PC-9 (cell line): ENCODE measurements at regions not wholly inside any gene's neighbourhood (a gene's known extent, or its start where the extent isn't known, plus 50 kb on each side); places are given as distances from the start of the nearest gene placed in this dataset.

ENCODE experiments used
- BruUV-seq: library from RNA; stranded (reverse); fragments of 400-500 nt; replicated peaks from 2 replicates; lab custom pipeline; 2021; lab: Mats Ljungman, UMichigan
- CTCF ChIA-PET: fragments of 300-600 bp; sonication (Branson Sonifier 250); formaldehyde crosslinking; loops from one replicate; lab custom pipeline; 2022; ENCODE audit warnings: antibody characterized with exemption; lab: Charles Lee
- POLR2A ChIA-PET: fragments of 300-600 bp; sonication (Branson Sonifier 250); formaldehyde crosslinking; loops from one replicate; lab custom pipeline; 2022; ENCODE audit warnings: antibody characterized with exemption; ENCODE audit not compliant: unreplicated experiment; lab: Charles Lee
- DNase-seq, 2 experiments: peaks; one replicate each; pipeline versions ENCODE4 v3.0.0 to v3.0.0-alpha.2; 2015 to 2022; ENCODE audit warnings: mixed read lengths in 1 of 2
- H2AFZ ChIP-seq: fragments of 200-600 bp; sonication (generic); 2 replicates; pipeline ENCODE4 v1.8.1; 2017; ENCODE audit warnings: antibody characterized with exemption
- H3F3A ChIP-seq: fragments of 200-600 bp; sonication (generic); 2 replicates; pipeline ENCODE4 v1.8.1; 2017; ENCODE audit warnings: antibody characterized with exemption, mild to moderate bottlenecking, low read depth; ENCODE audit not compliant: insufficient read depth
- H3K27ac ChIP-seq: fragments of 200-600 bp; sonication (generic); 2 replicates; pipeline ENCODE4 v1.6.1; 2016; ENCODE audit warnings: mixed run types
- H3K27me3 ChIP-seq: fragments of 200-600 bp; sonication (generic); 2 replicates; pipeline ENCODE4 v1.6.1; 2016; ENCODE audit warnings: low read depth, mixed run types; ENCODE audit not compliant: insufficient read depth
- H3K36me3 ChIP-seq: fragments of 200-600 bp; sonication (generic); 2 replicates; pipeline ENCODE4 v1.6.1; 2016; ENCODE audit warnings: low read depth, mixed run types
- H3K4me1 ChIP-seq: fragments of 200-600 bp; sonication (generic); replicated peaks from 2 replicates; pipeline ENCODE4 v1.6.1; 2016; ENCODE audit warnings: mixed run types; ENCODE audit not compliant: insufficient read depth
- H3K4me2 ChIP-seq: fragments of 200-600 bp; sonication (generic); 2 replicates; pipeline ENCODE4 v1.6.1; 2017; ENCODE audit warnings: mixed run types
- H3K4me3 ChIP-seq: fragments of 200-600 bp; sonication (generic); 2 replicates; pipeline ENCODE4 v1.6.1; 2016; ENCODE audit warnings: mixed run types
- H3K79me2 ChIP-seq: fragments of 200-600 bp; sonication (generic); 2 replicates; pipeline ENCODE4 v1.6.1; 2017; ENCODE audit warnings: low read depth, mixed run types
- H3K9me2 ChIP-seq: fragments of 200-600 bp; sonication (generic); 2 replicates; pipeline ENCODE4 v1.8.1; 2017; ENCODE audit warnings: mild to moderate bottlenecking; ENCODE audit not compliant: insufficient read depth
- H3K9me3 ChIP-seq: fragments of 200-600 bp; sonication (generic); 2 replicates; pipeline ENCODE4 v1.8.1; 2016; ENCODE audit warnings: low read depth; ENCODE audit not compliant: insufficient read depth
- H4K20me1 ChIP-seq: fragments of 200-600 bp; sonication (generic); 2 replicates; pipeline ENCODE4 v1.8.1; 2017; ENCODE audit not compliant: insufficient read depth
- EZH2 ChIP-seq: fragments of 200-600 bp; sonication (generic); IDR thresholded peaks from 2 replicates; pipeline ENCODE4 v1.8.0; 2017; ENCODE audit warnings: antibody characterized with exemption, low read depth
- intact Hi-C: fragments of 100-400 bp; cut with micrococcal nuclease; formaldehyde crosslinking; loops from one replicate; pipeline ENCODE4 v1.10.0; 2022; ENCODE audit not compliant: unreplicated experiment
- TF ChIP-seq, protein P1 (sequence below): fragments of 200-600 bp; sonication (generic); conservative IDR thresholded peaks from 2 replicates; pipeline ENCODE4 v1.6.1; 2017; ENCODE audit warnings: mixed run types, antibody characterized with exemption, mild to moderate bottlenecking, moderate library complexity

DNA sequence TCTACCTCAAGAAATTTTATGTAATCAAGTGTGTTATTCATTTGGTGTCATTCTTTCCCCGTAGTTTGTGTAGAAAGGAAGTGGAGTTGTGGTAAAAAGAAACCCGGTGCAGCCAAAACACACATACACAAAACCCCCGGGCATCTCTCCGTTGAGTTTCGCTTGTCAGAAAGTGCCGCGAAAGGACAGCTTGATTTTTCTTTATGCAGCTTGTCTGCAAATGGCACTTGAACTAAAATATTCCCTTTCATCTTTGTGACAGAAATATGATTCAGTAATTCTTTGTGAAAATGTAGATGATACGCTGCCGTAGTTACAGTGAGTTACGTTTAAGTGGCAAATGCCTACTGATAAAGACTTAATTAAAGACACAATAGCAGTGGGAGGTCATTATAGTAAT is 268.8 kb upstream of the SPRED2 start:
- intact Hi-C loops = no loop called here
- ChIA-PET POLR2A (no interaction called here), CTCF (no interaction called here)
- no peak overlapping the region for H3K4me2 ChIP-seq
- H3K79me2 ChIP-seq = no peaks in the 10 kb centered on the region
- H3K4me3 ChIP-seq = no peak overlapping the region
- no TSS peak for BruUV-seq
- H3K36me3 ChIP-seq = no peaks in the 10 kb centered on the region
- no peaks in the 10 kb centered on the region for H3K4me1 ChIP-seq
- DNase-seq = no peak
- no peaks in the 10 kb centered on the region for H4K20me1 ChIP-seq
- H3K27ac ChIP-seq = no peak overlapping the region
- no peak for TF ChIP-seq EZH2
- TF ChIP-seq, protein P1, sequence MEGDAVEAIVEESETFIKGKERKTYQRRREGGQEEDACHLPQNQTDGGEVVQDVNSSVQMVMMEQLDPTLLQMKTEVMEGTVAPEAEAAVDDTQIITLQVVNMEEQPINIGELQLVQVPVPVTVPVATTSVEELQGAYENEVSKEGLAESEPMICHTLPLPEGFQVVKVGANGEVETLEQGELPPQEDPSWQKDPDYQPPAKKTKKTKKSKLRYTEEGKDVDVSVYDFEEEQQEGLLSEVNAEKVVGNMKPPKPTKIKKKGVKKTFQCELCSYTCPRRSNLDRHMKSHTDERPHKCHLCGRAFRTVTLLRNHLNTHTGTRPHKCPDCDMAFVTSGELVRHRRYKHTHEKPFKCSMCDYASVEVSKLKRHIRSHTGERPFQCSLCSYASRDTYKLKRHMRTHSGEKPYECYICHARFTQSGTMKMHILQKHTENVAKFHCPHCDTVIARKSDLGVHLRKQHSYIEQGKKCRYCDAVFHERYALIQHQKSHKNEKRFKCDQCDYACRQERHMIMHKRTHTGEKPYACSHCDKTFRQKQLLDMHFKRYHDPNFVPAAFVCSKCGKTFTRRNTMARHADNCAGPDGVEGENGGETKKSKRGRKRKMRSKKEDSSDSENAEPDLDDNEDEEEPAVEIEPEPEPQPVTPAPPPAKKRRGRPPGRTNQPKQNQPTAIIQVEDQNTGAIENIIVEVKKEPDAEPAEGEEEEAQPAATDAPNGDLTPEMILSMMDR = no peak
- H3K9me3 ChIP-seq = no peaks in the 10 kb centered on the region; the same call in 1 of the 2 replicates
- no peak overlapping the region for H2AFZ ChIP-seq
- no peaks in the 10 kb centered on the region for H3F3A ChIP-seq
- peaks cover 14% of the 10 kb centered on the region for H3K27me3 ChIP-seq
- no peaks in the 10 kb centered on the region for H3K9me2 ChIP-seq

DNA sequence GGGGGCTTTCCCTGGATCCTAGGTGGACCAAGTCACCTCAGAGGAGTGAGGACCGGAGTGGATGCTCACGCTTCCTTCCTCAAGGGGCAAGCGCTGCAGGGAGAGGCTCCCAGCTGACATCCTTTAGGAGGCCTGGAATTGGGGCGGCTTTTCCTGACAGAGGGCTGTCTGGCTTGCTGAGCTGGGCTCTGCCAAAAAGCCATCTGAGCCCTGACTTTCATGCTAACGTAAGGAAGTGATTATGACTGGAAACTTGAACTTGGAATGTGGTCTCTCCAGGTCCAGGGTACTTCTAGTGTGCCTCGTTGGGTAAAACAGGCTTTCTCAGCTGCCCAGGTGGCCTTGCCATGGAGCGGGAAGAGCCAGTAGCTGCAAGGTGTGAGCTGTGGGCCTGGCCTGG is 268.3 kb upstream of the SPRED2 start:
- H3F3A ChIP-seq = no peaks in the 10 kb centered on the region
- H3K9me3 ChIP-seq = no peaks in the 10 kb centered on the region; the same call in 1 of the 2 replicates
- no peaks in the 10 kb centered on the region for H3K4me1 ChIP-seq
- TF ChIP-seq EZH2 = no peak
- TF ChIP-seq, protein P1 = no peak
- DNase-seq = no peak
- no peak overlapping the region for H2AFZ ChIP-seq
- no peaks in the 10 kb centered on the region for H3K36me3 ChIP-seq
- H3K27ac ChIP-seq = no peak overlapping the region
- no peaks in the 10 kb centered on the region for H4K20me1 ChIP-seq
- no peaks in the 10 kb centered on the region for H3K79me2 ChIP-seq
- intact Hi-C loops = no loop called here
- BruUV-seq = no TSS peak
- peaks cover 15% of the 10 kb centered on the region for H3K27me3 ChIP-seq
- ChIA-PET POLR2A (no interaction called here), CTCF (no interaction called here)
- no peak overlapping the region for H3K4me2 ChIP-seq
- no peaks in the 10 kb centered on the region for H3K9me2 ChIP-seq
- no peak overlapping the region for H3K4me3 ChIP-seq

DNA sequence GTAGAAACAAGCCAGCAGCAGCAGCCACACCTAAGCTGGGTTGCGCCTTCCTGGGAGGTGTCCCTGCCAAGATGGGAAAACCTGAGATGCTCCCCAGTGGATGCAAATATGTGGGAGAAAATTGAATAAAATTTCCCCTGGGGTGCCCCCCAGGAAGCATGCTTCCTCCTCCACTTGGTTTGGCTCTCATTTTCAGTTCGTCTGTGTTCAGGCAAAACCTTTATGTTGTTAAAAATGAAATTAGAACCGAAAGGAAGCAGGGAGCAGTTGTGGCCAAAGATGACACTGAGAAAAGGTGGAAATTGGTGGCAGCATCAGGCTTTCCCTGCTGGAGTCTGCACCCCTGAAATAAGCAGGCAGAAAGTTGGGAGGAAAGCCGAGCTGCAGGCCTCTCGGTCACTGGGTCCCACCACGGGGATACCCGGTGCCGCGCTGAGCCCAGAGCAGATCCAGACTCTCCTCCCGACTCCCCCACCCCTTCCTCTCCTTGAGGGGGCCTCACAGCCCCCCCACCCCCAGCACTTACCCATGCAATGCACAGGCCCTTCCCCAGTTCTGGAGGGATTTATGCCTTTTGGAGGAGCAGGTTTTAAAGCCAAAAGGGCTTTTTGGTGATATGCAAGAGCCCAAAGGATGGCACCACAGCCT is 267.7 kb upstream of the SPRED2 start:
- Histone ChIP-seq H3K79me2 (no peaks in the 10 kb centered on the region), H3F3A (no peaks in the 10 kb centered on the region), H3K36me3 (no peaks in the 10 kb centered on the region), H3K4me1 (no peaks in the 10 kb centered on the region), H3K27me3 (peaks cover 21% of the 10 kb centered on the region), H3K27ac (no peak overlapping the region), H3K9me2 (no peaks in the 10 kb centered on the region), H3K9me3 (no peaks in the 10 kb centered on the region; the same call in 1 of the 2 replicates), H2AFZ (no peak overlapping the region), H4K20me1 (no peaks in the 10 kb centered on the region), H3K4me2 (no peak overlapping the region), H3K4me3 (no peak overlapping the region)
- intact Hi-C loops = no loop called here
- ChIA-PET CTCF (no interaction called here), POLR2A (no interaction called here)
- TF ChIP-seq, protein P1 = no peak
- TF ChIP-seq EZH2 = no peak
- BruUV-seq = no TSS peak
- DNase-seq = no peak
